ENCODE measurements at regions not wholly inside any gene's neighbourhood (a gene's known extent, or its start where the extent isn't known, plus 50 kb on each side); places are given as distances from the start of the nearest gene placed in this dataset.

GRCh38 chr10:104516986-104517385 lies 124.1 kb upstream of the SORCS3 start (continued):
- TF ChIP-seq CHD7 (IDR thresholded peaks at IDR 0.05; ENCODE audit: insufficient replicate concordance, low read length), result no peak
- TF ChIP-seq SAP30 (IDR thresholded peaks at IDR 0.05; ENCODE audit: insufficient read depth, insufficient replicate concordance, low read length), result no peak
- no peak for TF ChIP-seq BACH1 (IDR thresholded peaks at IDR 0.05; ENCODE audit: low read length)
- no peak for TF ChIP-seq CHD1 (IDR thresholded peaks at IDR 0.05; ENCODE audit: low read depth, low read length)
- TF ChIP-seq CBX5 (IDR thresholded peaks at IDR 0.05; ENCODE audit: low read depth, low read length), result no peak
- TF ChIP-seq MAX (IDR thresholded peaks at IDR 0.05), result no peak
- TF ChIP-seq SUZ12 (IDR thresholded peaks at IDR 0.05; ENCODE audit: low read length), result no peak
- TF ChIP-seq SP1 (IDR thresholded peaks at IDR 0.05; ENCODE audit: low read depth, low read length), result no peak
- no peak for TF ChIP-seq ATF3 (IDR thresholded peaks at IDR 0.05; ENCODE audit: insufficient read depth, low read depth, low read length)
- no peak for TF ChIP-seq RFX5 (IDR thresholded peaks at IDR 0.05; ENCODE audit: borderline replicate concordance, low read depth, low read length)
- TF ChIP-seq SRF (IDR thresholded peaks at IDR 0.05; ENCODE audit: low read depth, low read length), result no peak
- TF ChIP-seq MAFK (IDR thresholded peaks at IDR 0.05; ENCODE audit: low read depth, low read length), result no peak
